Breast epithelium (tissue), 4 donors: ENCODE measurements at regions not wholly inside any gene's neighbourhood (a gene's known extent, or its start where the extent isn't known, plus 50 kb on each side); places are given as distances from the start of the nearest gene placed in this dataset.
"Not testable (repeated sequence)": the region's sequence is repeated elsewhere in the genome, so short reads cannot be mapped to it uniquely, and the experiment has no call there.

Source experiments
- DNase-seq, 2 donors: peaks; one replicate each; pipeline ENCODE4 v3.0.0-alpha.2; 2019; ENCODE audit warnings: low spot score in 2 of 2
- H3K27ac ChIP-seq, 2 donors: fragments of 200-600 bp; sonication (generic) in 1 of 2; one replicate each; pipeline ENCODE4 v1.5.1; 2016 to 2019; ENCODE audit warnings: mild to moderate bottlenecking in 1 of 2
- H3K27me3 ChIP-seq, 2 donors: fragments of 200-600 bp; sonication (generic) in 1 of 2; one replicate each; pipeline versions ENCODE4 v1.5.1 to v1.6.0; 2017 to 2019; ENCODE audit warnings: control low read depth in 1 of 2, mild to moderate bottlenecking in 1 of 2
- H3K36me3 ChIP-seq: fragments of 200-600 bp; one replicate; pipeline ENCODE4 v1.5.1; 2019
- H3K4me1 ChIP-seq, 2 donors: fragments of 200-600 bp; sonication (generic); one replicate each; pipeline ENCODE4 v1.5.1; 2016 to 2019; ENCODE audit warnings: control low read depth in 1 of 2
- H3K4me3 ChIP-seq, 3 donors: fragments of 200-600 bp; sonication (generic); 1 replicate in 2 of 3; 2 replicates in 1 of 3; pipeline ENCODE4 v1.5.1; 2016 to 2019; ENCODE audit warnings: mild to moderate bottlenecking in 3 of 3, moderate library complexity in 2 of 3
- H3K9me3 ChIP-seq, 2 donors: fragments of 200-600 bp; sonication (generic) in 1 of 2; one replicate each; pipeline ENCODE4 v1.5.1; 2016 to 2019; ENCODE audit warnings: control low read depth in 1 of 2
- CTCF ChIP-seq, 3 donors: fragments of 450-650 bp; IDR thresholded peaks; one replicate each; pipeline ENCODE4 v1.5.1; 2016 to 2017; ENCODE audit warnings: antibody characterized with exemption in 3 of 3, mild to moderate bottlenecking in 3 of 3, moderate library complexity in 3 of 3
- POLR2A ChIP-seq: fragments of 450-650 bp; IDR thresholded peaks from one replicate; pipeline ENCODE4 v1.6.1; 2016; ENCODE audit warnings: antibody characterized with exemption, mild to moderate bottlenecking, moderate library complexity
- POLR2AphosphoS5 ChIP-seq, 3 donors: sonication (generic); formaldehyde crosslinking; IDR thresholded peaks; one replicate each; pipeline ENCODE4 v1.6.1; 2017; ENCODE audit warnings: antibody characterized with exemption in 3 of 3
- intact Hi-C: fragments of 100-400 bp; cut with DNase I; formaldehyde crosslinking; loops from one replicate; pipeline ENCODE4 v1.15.1; 2023; ENCODE audit warnings: low total_unique reads

GRCh38 chr2:94602466-94602865, 268.8 kb upstream of the TEKT4 start:
- TF ChIP-seq CTCF (IDR thresholded peaks at IDR 0.05) (no peak), POLR2AphosphoS5 (IDR thresholded peaks at IDR 0.05) (no peak), POLR2A (no peak)
- DNase-seq: no peak
- Histone ChIP-seq H3K4me1 (no peaks in the 10 kb centered on the region), H3K36me3 (no peaks in the 10 kb centered on the region), H3K27me3 (no peaks in the 10 kb centered on the region), H3K27ac (no peak overlapping the region), H3K4me3 (no peak overlapping the region), H3K9me3 (no peaks in the 10 kb centered on the region)
- intact Hi-C loops: no loop called here

- intact Hi-C loops: no loop called here
- Histone ChIP-seq H3K27me3 (peaks cover 0 to 5% of the 10 kb centered on the region in 2 donors), H3K4me3 (no peak overlapping the region), H3K4me1 (no peaks in the 10 kb centered on the region), H3K9me3 (peaks cover 0 to 5% of the 10 kb centered on the region in 2 donors), H3K36me3 (no peaks in the 10 kb centered on the region), H3K27ac (no peak overlapping the region)
- DNase-seq: no peak
- no peak for TF ChIP-seq POLR2AphosphoS5 (IDR thresholded peaks at IDR 0.05)
- TF ChIP-seq CTCF (IDR thresholded peaks at IDR 0.05): no peak
- no peak for TF ChIP-seq POLR2A
Observed at GRCh38 chr2:94622113-94622618, 249.1 kb upstream of the TEKT4 start.

- H3K36me3 ChIP-seq, H3K9me3 ChIP-seq, DNase-seq, H3K4me3 ChIP-seq, H3K27ac ChIP-seq, H3K27me3 ChIP-seq, H3K4me1 ChIP-seq, intact Hi-C loops: not testable (repeated sequence)
Observed at GRCh38 chr2:94628953-94629352, 242.3 kb upstream of the TEKT4 start.

GRCh38 chr2:94641397-94641796, 229.8 kb upstream of the TEKT4 start:
- H3K27me3 ChIP-seq, intact Hi-C loops, H3K27ac ChIP-seq: not testable (repeated sequence)

GRCh38 chr2:94652131-94652530, 219.1 kb upstream of the TEKT4 start:
- H3K4me1 ChIP-seq, H3K36me3 ChIP-seq, H3K4me3 ChIP-seq, DNase-seq, H3K9me3 ChIP-seq, intact Hi-C loops, H3K27me3 ChIP-seq, H3K27ac ChIP-seq: not testable (repeated sequence)

More at GRCh38 chr2:94641397-94641796, 229.8 kb upstream of the TEKT4 start:
- not testable (repeated sequence) for DNase-seq, H3K4me1 ChIP-seq, H3K4me3 ChIP-seq, H3K36me3 ChIP-seq, H3K9me3 ChIP-seq

GRCh38 chr2:94669858-94670257, 201.4 kb upstream of the TEKT4 start:
- H3K27me3 ChIP-seq, H3K4me3 ChIP-seq, intact Hi-C loops, H3K9me3 ChIP-seq, DNase-seq, H3K27ac ChIP-seq, H3K36me3 ChIP-seq, H3K4me1 ChIP-seq: not testable (repeated sequence)

- H3K36me3 ChIP-seq, H3K27ac ChIP-seq, H3K27me3 ChIP-seq, H3K4me3 ChIP-seq, DNase-seq, H3K4me1 ChIP-seq, H3K9me3 ChIP-seq, intact Hi-C loops: not testable (repeated sequence)
Observed at GRCh38 chr2:94694236-94694635, 177.0 kb upstream of the TEKT4 start.

GRCh38 chr2:94708982-94709381, 162.2 kb upstream of the TEKT4 start:
- H3K27ac ChIP-seq, intact Hi-C loops, H3K4me1 ChIP-seq, H3K27me3 ChIP-seq, H3K9me3 ChIP-seq, DNase-seq, H3K4me3 ChIP-seq, H3K36me3 ChIP-seq: not testable (repeated sequence)
